Endothelial cell of umbilical vein (primary cell): ENCODE measurements at regions not wholly inside any gene's neighbourhood (a gene's known extent, or its start where the extent isn't known, plus 50 kb on each side); places are given as distances from the start of the nearest gene placed in this dataset.

Experiments used
- EZH2 ChIP-seq: IDR thresholded peaks from 2 replicates; pipeline ENCODE4 v1.6.1; 2012; ENCODE audit warnings: borderline replicate concordance, low read depth, mild to moderate bottlenecking, moderate library complexity, low read length, inconsistent platforms; ENCODE audit not compliant: severe bottlenecking
- POLR2A ChIP-seq: IDR thresholded peaks from 2 replicates; pipeline ENCODE4 v1.6.1; 2012; ENCODE audit warnings: low read depth, mild to moderate bottlenecking, control low read depth, low read length
- TF ChIP-seq, protein P1 (sequence below), 2 donors: IDR thresholded peaks; 1 replicate in 1 of 2; 2 replicates in 1 of 2; pipeline ENCODE4 v1.5.1; 2011; ENCODE audit warnings: low read length in 2 of 2, mild to moderate bottlenecking in 2 of 2, moderate library complexity in 2 of 2, control low read depth in 1 of 2, inconsistent platforms in 1 of 2, low read depth in 1 of 2; ENCODE audit not compliant: insufficient read depth in 1 of 2; ENCODE audit errors: extremely low read depth in 1 of 2

DNA sequence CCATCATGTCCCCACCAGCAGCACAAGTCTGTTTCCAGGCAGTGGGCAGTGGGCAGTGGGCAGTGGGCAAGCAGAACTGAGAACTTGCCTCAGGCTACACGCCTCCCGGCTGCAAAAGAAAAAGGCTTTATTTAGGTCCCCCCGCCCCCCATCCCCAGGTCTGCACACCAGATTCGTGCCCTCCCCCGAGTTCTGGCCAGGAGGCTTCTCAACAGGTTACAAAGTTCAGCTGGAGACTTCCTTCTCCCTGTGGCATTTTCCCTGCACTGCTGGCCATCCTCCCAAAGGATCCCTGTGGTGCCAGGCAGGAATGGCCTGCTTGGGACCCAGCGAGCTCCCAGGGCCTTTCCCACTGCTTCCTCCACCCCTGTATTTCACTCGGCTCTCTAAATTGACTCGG lies 97.0 kb upstream of the TRIM2 start:
- TF ChIP-seq, protein P1, sequence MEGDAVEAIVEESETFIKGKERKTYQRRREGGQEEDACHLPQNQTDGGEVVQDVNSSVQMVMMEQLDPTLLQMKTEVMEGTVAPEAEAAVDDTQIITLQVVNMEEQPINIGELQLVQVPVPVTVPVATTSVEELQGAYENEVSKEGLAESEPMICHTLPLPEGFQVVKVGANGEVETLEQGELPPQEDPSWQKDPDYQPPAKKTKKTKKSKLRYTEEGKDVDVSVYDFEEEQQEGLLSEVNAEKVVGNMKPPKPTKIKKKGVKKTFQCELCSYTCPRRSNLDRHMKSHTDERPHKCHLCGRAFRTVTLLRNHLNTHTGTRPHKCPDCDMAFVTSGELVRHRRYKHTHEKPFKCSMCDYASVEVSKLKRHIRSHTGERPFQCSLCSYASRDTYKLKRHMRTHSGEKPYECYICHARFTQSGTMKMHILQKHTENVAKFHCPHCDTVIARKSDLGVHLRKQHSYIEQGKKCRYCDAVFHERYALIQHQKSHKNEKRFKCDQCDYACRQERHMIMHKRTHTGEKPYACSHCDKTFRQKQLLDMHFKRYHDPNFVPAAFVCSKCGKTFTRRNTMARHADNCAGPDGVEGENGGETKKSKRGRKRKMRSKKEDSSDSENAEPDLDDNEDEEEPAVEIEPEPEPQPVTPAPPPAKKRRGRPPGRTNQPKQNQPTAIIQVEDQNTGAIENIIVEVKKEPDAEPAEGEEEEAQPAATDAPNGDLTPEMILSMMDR (IDR thresholded peaks at IDR 0.05; ENCODE audit: extremely low read depth in 1 of 2, insufficient read depth in 1 of 2, low read depth in 1 of 2, low read length in 2 of 2), result no peak
- TF ChIP-seq POLR2A, result no peak
- TF ChIP-seq EZH2, result no peak
